H1 (cell line): ENCODE measurements at regions not wholly inside any gene's neighbourhood (a gene's known extent, or its start where the extent isn't known, plus 50 kb on each side); places are given as distances from the start of the nearest gene placed in this dataset.

Experiments
- CTCF ChIA-PET: fragments of 300-600 bp; sonication (Branson Sonifier 250); formaldehyde crosslinking; loops from one replicate; lab custom pipeline; 2021; ENCODE audit not compliant: partially characterized antibody; lab: Charles Lee
- POLR2A ChIA-PET: fragments of 300-600 bp; sonication (Branson Sonifier 250); formaldehyde crosslinking; loops from one replicate; lab custom pipeline; 2021; ENCODE audit warnings: inconsistent platforms; ENCODE audit not compliant: partially characterized antibody; lab: Charles Lee
- DNase-seq, 2 experiments: peaks; one replicate each; pipeline versions ENCODE4 v3.0.0 to v3.0.0-alpha.2; 2010 to 2022; ENCODE audit warnings: low spot score in 2 of 2, low read depth in 1 of 2, mixed read lengths in 1 of 2
- FAIRE-seq: peaks from 2 replicates; lab custom pipeline; 2011; peaks lifted over from hg19 to GRCh38; lab: Jason Lieb, UNC
- H2AFZ ChIP-seq: 2 replicates; pipeline ENCODE4 v1.8.1; 2012; ENCODE audit warnings: low read length, inconsistent platforms
- H2AK5ac ChIP-seq: 2 replicates; pipeline ENCODE4 v1.6.1; 2013; ENCODE audit warnings: low read depth, low read length
- H2BK120ac ChIP-seq: replicated peaks from 2 replicates; pipeline ENCODE3; 2013; ENCODE audit warnings: low read depth, low read length, inconsistent platforms
- H2BK12ac ChIP-seq: 2 replicates; pipeline ENCODE4 v1.6.1; 2013; ENCODE audit warnings: low read depth, low read length
- H2BK15ac ChIP-seq: 2 replicates; pipeline ENCODE4 v1.6.1; 2013; ENCODE audit warnings: low read length
- H2BK20ac ChIP-seq: 2 replicates; pipeline ENCODE4 v1.6.1; 2013; ENCODE audit warnings: low read length
- H2BK5ac ChIP-seq: 2 replicates; pipeline ENCODE4 v1.6.1; 2013; ENCODE audit warnings: low read depth, low read length
- H3K14ac ChIP-seq: 2 replicates; pipeline ENCODE4 v1.6.1; 2013; ENCODE audit warnings: inconsistent platforms; ENCODE audit not compliant: insufficient read length
- H3K18ac ChIP-seq: 2 replicates; pipeline ENCODE4 v1.6.1; 2013; ENCODE audit warnings: low read length; ENCODE audit errors: extremely low read depth
- H3K23ac ChIP-seq: 2 replicates; pipeline ENCODE4 v1.6.1; 2013; ENCODE audit warnings: inconsistent platforms; ENCODE audit not compliant: insufficient read length
- H3K23me2 ChIP-seq: 2 replicates; pipeline ENCODE4 v1.6.1; 2013; ENCODE audit warnings: low read depth, low read length
- H3K27ac ChIP-seq: 2 replicates; pipeline ENCODE4 v1.6.1; 2011; ENCODE audit warnings: low read depth, low read length, inconsistent platforms
- H3K27me3 ChIP-seq, 4 experiments: replicated peaks in 1 of 4; 1 replicate in 1 of 4; 2 replicates in 3 of 4; pipeline versions ENCODE4 v1.6.1 to v1.8.1; 2011 to 2013; ENCODE audit warnings: low read length in 3 of 4, mild to moderate bottlenecking in 3 of 4, inconsistent platforms in 2 of 4, mixed read lengths in 2 of 4, moderate library complexity in 1 of 4; ENCODE audit not compliant: control insufficient read depth in 3 of 4, insufficient read depth in 3 of 4; ENCODE audit errors: extremely low read depth in 1 of 4
- H3K36me3 ChIP-seq, 4 experiments: 2 replicates each; pipeline versions ENCODE4 v1.6.1 to v1.8.1; 2011 to 2013; ENCODE audit warnings: mild to moderate bottlenecking in 4 of 4, low read length in 3 of 4, moderate library complexity in 2 of 4, control low read depth in 1 of 4, inconsistent platforms in 1 of 4; ENCODE audit not compliant: insufficient read depth in 4 of 4, control insufficient read depth in 2 of 4
- H3K4ac ChIP-seq: replicated peaks from 2 replicates; pipeline ENCODE3; 2013; ENCODE audit warnings: low read length, low read depth, mixed read lengths, inconsistent platforms; ENCODE audit not compliant: insufficient read length
- H3K4me1 ChIP-seq, 4 experiments: replicated peaks in 1 of 4; 1 replicate in 1 of 4; 2 replicates in 3 of 4; pipeline versions ENCODE4 v1.6.1 to v1.8.1; 2011 to 2013; ENCODE audit warnings: low read length in 3 of 4, inconsistent platforms in 2 of 4, mixed read lengths in 1 of 4; ENCODE audit not compliant: insufficient read depth in 4 of 4, control insufficient read depth in 3 of 4
- H3K4me2 ChIP-seq, 2 experiments: 2 replicates each; pipeline versions ENCODE4 v1.6.1 to v1.8.1; 2011 to 2013; ENCODE audit warnings: low read depth in 2 of 2, low read length in 2 of 2, control low read depth in 1 of 2, inconsistent platforms in 1 of 2, mild to moderate bottlenecking in 1 of 2; ENCODE audit not compliant: insufficient read depth in 1 of 2
- H3K4me3 ChIP-seq, 4 experiments: fragments of 200-600, 300-600 bp in 1 of 4; sonication (generic), shearing (Covaris generic), sonication (Bioruptor Twin) in 1 of 4; 2 replicates each; pipeline versions ENCODE4 v1.5.1 to v1.8.1; 2011 to 2016; ENCODE audit warnings: low read length in 4 of 4, low read depth in 3 of 4, control low read depth in 2 of 4, inconsistent platforms in 2 of 4, mild to moderate bottlenecking in 2 of 4, mixed read lengths in 1 of 4, moderate library complexity in 1 of 4; ENCODE audit not compliant: insufficient read depth in 2 of 4; ENCODE audit errors: extremely low read depth in 1 of 4
- H3K56ac ChIP-seq: replicated peaks from 2 replicates; pipeline ENCODE3; 2013; ENCODE audit warnings: low read depth, mild to moderate bottlenecking, mixed read lengths, low read length, inconsistent platforms; ENCODE audit not compliant: insufficient read length
- H3K79me1 ChIP-seq: 2 replicates; pipeline ENCODE4 v1.6.1; 2013; ENCODE audit warnings: low read depth, low read length, control low read depth
- H3K79me2 ChIP-seq, 2 experiments: 2 replicates each; pipeline versions ENCODE4 v1.6.1 to v1.8.1; 2012 to 2013; ENCODE audit warnings: low read length in 2 of 2, mild to moderate bottlenecking in 2 of 2, inconsistent platforms in 1 of 2; ENCODE audit not compliant: insufficient read depth in 2 of 2, control insufficient read depth in 1 of 2
- H3K9ac ChIP-seq, 4 experiments: replicated peaks in 1 of 4; 1 replicate in 1 of 4; 2 replicates in 3 of 4; pipeline versions ENCODE4 v1.6.1 to v1.8.1; 2011 to 2013; ENCODE audit warnings: low read depth in 3 of 4, low read length in 3 of 4, control low read depth in 2 of 4, mild to moderate bottlenecking in 2 of 4, moderate library complexity in 2 of 4, inconsistent platforms in 1 of 4; ENCODE audit errors: extremely low read depth in 1 of 4
- H3K9me3 ChIP-seq, 2 experiments: 2 replicates each; pipeline versions ENCODE4 v1.6.1 to v1.8.1; 2012 to 2013; ENCODE audit warnings: mild to moderate bottlenecking in 2 of 2, moderate library complexity in 2 of 2, control low read depth in 1 of 2, inconsistent platforms in 1 of 2, low read depth in 1 of 2, low read length in 1 of 2, mixed read lengths in 1 of 2; ENCODE audit not compliant: insufficient read depth in 2 of 2
- H4K20me1 ChIP-seq, 2 experiments: replicated peaks in 1 of 2; 2 replicates each; pipeline versions ENCODE3 to v1.8.1; 2011 to 2013; ENCODE audit warnings: inconsistent platforms in 2 of 2, low read length in 2 of 2, mild to moderate bottlenecking in 1 of 2; ENCODE audit not compliant: insufficient read depth in 2 of 2, control insufficient read depth in 1 of 2
- H4K5ac ChIP-seq: 2 replicates; pipeline ENCODE4 v1.6.1; 2013; ENCODE audit warnings: low read length, low read depth, mixed read lengths, inconsistent platforms; ENCODE audit not compliant: insufficient read length
- H4K8ac ChIP-seq: 2 replicates; pipeline ENCODE4 v1.8.0; 2013; ENCODE audit warnings: mild to moderate bottlenecking, moderate library complexity, low read length, inconsistent platforms; ENCODE audit not compliant: insufficient read depth; ENCODE audit errors: extremely low read depth
- H4K91ac ChIP-seq: replicated peaks from 2 replicates; pipeline ENCODE3; 2013; ENCODE audit warnings: low read length, mixed read lengths, inconsistent platforms; ENCODE audit not compliant: insufficient read length
- EP300 ChIP-seq, 2 experiments: IDR thresholded peaks; 1 replicate in 1 of 2; 2 replicates in 1 of 2; pipeline ENCODE4 v1.6.1; 2011 to 2012; ENCODE audit warnings: low read depth in 2 of 2, low read length in 2 of 2, mild to moderate bottlenecking in 2 of 2, borderline replicate concordance in 1 of 2, inconsistent platforms in 1 of 2, moderate library complexity in 1 of 2
- SRF ChIP-seq: IDR thresholded peaks from 2 replicates; pipeline ENCODE4 v1.6.1; 2011; ENCODE audit warnings: mild to moderate bottlenecking, low read depth, low read length, moderate library complexity
- SUZ12 ChIP-seq: fragments of 200-600 bp; sonication (generic); IDR thresholded peaks from 2 replicates; pipeline ENCODE4 v1.6.1; 2012; ENCODE audit warnings: mild to moderate bottlenecking, inconsistent platforms, low read length, moderate library complexity, mixed read lengths
- TBP ChIP-seq: IDR thresholded peaks from 2 replicates; pipeline ENCODE4 v1.6.1; 2011; ENCODE audit warnings: low read depth, low read length, improper control_type of control experiment
- WGBS, 2 experiments: shearing (Covaris generic) in 1 of 2; methylation state at CpG; one replicate each; pipeline versions ENCODE4 v1.1.6 to v1.1.7; 2013 to 2015; ENCODE audit warnings: low lambda C conversion rate in 2 of 2, mixed read lengths in 2 of 2, inconsistent platforms in 1 of 2, low coverage in 1 of 2, missing lambda C conversion rate in 1 of 2; ENCODE audit not compliant: insufficient replicate concordance in 2 of 2, insufficient coverage in 1 of 2, insufficient read length in 1 of 2; ENCODE audit errors: extremely low coverage in 1 of 2, missing lambda C conversion rate in 1 of 2; 5-methylcytosine and 5-hydroxymethylcytosine counted together

GRCh38 chr10:8910314-8910713, 855.8 kb downstream of the GATA3 start:
- Histone ChIP-seq H3K18ac (no peak overlapping the region), H2BK120ac (no peak overlapping the region)
- WGBS, 2 experiments, result 84% methylated on average over 3 of the region's 3 CpGs; no CpG with 5 or more reads in 1 of the 2 experiments

More at GRCh38 chr10:8910314-8910713, 855.8 kb downstream of the GATA3 start:
- Histone ChIP-seq H3K14ac (no peak overlapping the region), H3K27ac (no peak overlapping the region), H3K4me2 (no peak overlapping the region), H2BK15ac (no peak overlapping the region), H3K9me3 (no peaks in the 10 kb centered on the region), H3K4me1 (no peaks in the 10 kb centered on the region), H3K23me2 (no peaks in the 10 kb centered on the region), H2BK12ac (no peak overlapping the region), H2BK20ac (no peak overlapping the region), H2AFZ (no peak overlapping the region), H3K4ac (no peak overlapping the region), H3K4me3 (no peak overlapping the region), H2BK5ac (no peak overlapping the region), H3K9ac (no peak overlapping the region), H4K8ac (no peak overlapping the region), H3K23ac (no peak overlapping the region), H4K20me1 (no peaks in the 10 kb centered on the region), H2AK5ac (no peak overlapping the region), H4K91ac (no peak overlapping the region), H4K5ac (no peak overlapping the region), H3K79me2 (no peaks in the 10 kb centered on the region), H3K56ac (no peak overlapping the region), H3K36me3 (no peaks in the 10 kb centered on the region), H3K79me1 (no peaks in the 10 kb centered on the region), H3K27me3 (no peaks in the 10 kb centered on the region)
- no peak for TF ChIP-seq SUZ12
- TF ChIP-seq EP300 (IDR thresholded peaks at IDR 0.05; ENCODE audit: borderline replicate concordance in 1 of 2, low read depth in 2 of 2, low read length in 2 of 2), result no peak
- TF ChIP-seq TBP, result no peak
- no peak for TF ChIP-seq SRF
- FAIRE-seq (no peak), DNase-seq (no peak)
- ChIA-PET POLR2A (no interaction called here), CTCF (interaction anchor here (1.4 to 1.5 kb wide), 2 partner anchors 11 to 391 kb away, joined by 3 to 4 read pairs; no protein-coding TSS in a partner anchor)
